ENCODE measurements at regions not wholly inside any gene's neighbourhood (a gene's known extent, or its start where the extent isn't known, plus 50 kb on each side); places are given as distances from the start of the nearest gene placed in this dataset.

- no peak overlapping the region for H3K4me3 ChIP-seq
- WGBS, 2 donors (ENCODE audit: low coverage in 1 of 2) = 50 to 93% methylated on average over 1 to 2 of the region's 2 CpGs
- H3K4me1 ChIP-seq = no peaks in the 10 kb centered on the region
- in situ Hi-C loops (cut with MboI; ENCODE audit: low pct_ligation_motif_present in 1 of 4, low pct_unique_long_range_greater_than_20kb in 1 of 4, low sequenced_read_pairs in 3 of 4) (no loop called here), intact Hi-C loops (cut with DNase I; ENCODE audit: low total_unique reads) (no loop called here)
- no peak overlapping the region for H3K27ac ChIP-seq
- H3K9me3 ChIP-seq = no peaks in the 10 kb centered on the region
- TF ChIP-seq POLR2AphosphoS5 (IDR thresholded peaks at IDR 0.05) = no peak
- TF ChIP-seq POLR2A (IDR thresholded peaks at IDR 0.05) = no peak
- TF ChIP-seq, protein P1, sequence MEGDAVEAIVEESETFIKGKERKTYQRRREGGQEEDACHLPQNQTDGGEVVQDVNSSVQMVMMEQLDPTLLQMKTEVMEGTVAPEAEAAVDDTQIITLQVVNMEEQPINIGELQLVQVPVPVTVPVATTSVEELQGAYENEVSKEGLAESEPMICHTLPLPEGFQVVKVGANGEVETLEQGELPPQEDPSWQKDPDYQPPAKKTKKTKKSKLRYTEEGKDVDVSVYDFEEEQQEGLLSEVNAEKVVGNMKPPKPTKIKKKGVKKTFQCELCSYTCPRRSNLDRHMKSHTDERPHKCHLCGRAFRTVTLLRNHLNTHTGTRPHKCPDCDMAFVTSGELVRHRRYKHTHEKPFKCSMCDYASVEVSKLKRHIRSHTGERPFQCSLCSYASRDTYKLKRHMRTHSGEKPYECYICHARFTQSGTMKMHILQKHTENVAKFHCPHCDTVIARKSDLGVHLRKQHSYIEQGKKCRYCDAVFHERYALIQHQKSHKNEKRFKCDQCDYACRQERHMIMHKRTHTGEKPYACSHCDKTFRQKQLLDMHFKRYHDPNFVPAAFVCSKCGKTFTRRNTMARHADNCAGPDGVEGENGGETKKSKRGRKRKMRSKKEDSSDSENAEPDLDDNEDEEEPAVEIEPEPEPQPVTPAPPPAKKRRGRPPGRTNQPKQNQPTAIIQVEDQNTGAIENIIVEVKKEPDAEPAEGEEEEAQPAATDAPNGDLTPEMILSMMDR (IDR thresholded peaks at IDR 0.05) = no peak
- no peak for TF ChIP-seq EP300 (IDR thresholded peaks at IDR 0.05; ENCODE audit: low read depth)
- no peak for DNase-seq
- H3K27me3 ChIP-seq = no peaks in the 10 kb centered on the region
- H3K36me3 ChIP-seq = no peaks in the 10 kb centered on the region
Measured at GRCh38 chr3:5039585-5039984, 60.3 kb downstream of the BHLHE40 start.

DNA sequence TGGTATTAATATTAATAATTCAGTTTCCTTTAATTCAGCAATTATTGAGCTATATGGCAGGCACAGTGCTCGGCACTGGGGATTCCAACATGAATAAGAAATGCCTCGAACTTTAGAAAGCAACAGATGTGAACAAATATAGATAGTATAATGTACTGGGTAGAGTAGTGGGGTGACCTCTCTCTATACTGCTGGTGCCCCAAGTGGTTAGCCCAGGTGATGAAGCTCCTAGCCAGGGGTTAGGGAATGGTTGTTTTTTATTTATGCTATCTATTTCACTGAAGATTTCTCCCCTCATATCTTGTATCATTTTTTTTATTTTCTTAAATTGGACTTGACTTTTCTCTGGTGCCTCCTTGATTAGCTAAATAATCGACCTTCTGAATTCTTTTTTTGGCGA lies 62.1 kb downstream of the BHLHE40 start:
- intact Hi-C loops (cut with DNase I; ENCODE audit: low total_unique reads) = no loop called here
- Histone ChIP-seq H3K27ac (no peak overlapping the region), H3K4me1 (no peaks in the 10 kb centered on the region), H3K27me3 (no peaks in the 10 kb centered on the region), H3K9me3 (no peaks in the 10 kb centered on the region), H3K36me3 (no peaks in the 10 kb centered on the region), H3K4me3 (no peak overlapping the region)
- in situ Hi-C loops (cut with MboI; ENCODE audit: low pct_ligation_motif_present in 1 of 4, low pct_unique_long_range_greater_than_20kb in 1 of 4, low sequenced_read_pairs in 3 of 4) = no loop called here
- TF ChIP-seq, protein P1 (IDR thresholded peaks at IDR 0.05) = no peak
- TF ChIP-seq EP300 (IDR thresholded peaks at IDR 0.05; ENCODE audit: low read depth) (no peak), POLR2AphosphoS5 (IDR thresholded peaks at IDR 0.05) (no peak), POLR2A (IDR thresholded peaks at IDR 0.05) (no peak)
- WGBS, 2 donors (ENCODE audit: low coverage in 1 of 2) = 64 to 82% methylated on average over 4 of the region's 4 CpGs
- no peak for DNase-seq

- WGBS, 2 donors (ENCODE audit: low coverage in 1 of 2) = 73 to 82% methylated on average over 2 of the region's 2 CpGs
- intact Hi-C loops (cut with DNase I; ENCODE audit: low total_unique reads) = no loop called here
- H3K27me3 ChIP-seq = no peaks in the 10 kb centered on the region
- in situ Hi-C loops (cut with MboI; ENCODE audit: low pct_ligation_motif_present in 1 of 4, low pct_unique_long_range_greater_than_20kb in 1 of 4, low sequenced_read_pairs in 3 of 4) = no loop called here
- H3K27ac ChIP-seq = no peak overlapping the region
- H3K36me3 ChIP-seq = no peaks in the 10 kb centered on the region
- TF ChIP-seq POLR2AphosphoS5 (IDR thresholded peaks at IDR 0.05) = no peak
- no peak for TF ChIP-seq EP300 (IDR thresholded peaks at IDR 0.05; ENCODE audit: low read depth)
- TF ChIP-seq, protein P1 (IDR thresholded peaks at IDR 0.05) = no peak
- no peak for TF ChIP-seq POLR2A (IDR thresholded peaks at IDR 0.05)
- H3K4me3 ChIP-seq = no peak overlapping the region
- no peaks in the 10 kb centered on the region for H3K9me3 ChIP-seq
- DNase-seq = no peak
- H3K4me1 ChIP-seq = no peaks in the 10 kb centered on the region
Measured at GRCh38 chr3:5045961-5046360, 66.7 kb downstream of the BHLHE40 start.

GRCh38 chr3:5047764-5048419 lies 68.7 kb downstream of the BHLHE40 start:
- Histone ChIP-seq H3K4me1 (no peaks in the 10 kb centered on the region), H3K36me3 (no peaks in the 10 kb centered on the region), H3K27me3 (no peaks in the 10 kb centered on the region), H3K9me3 (no peaks in the 10 kb centered on the region), H3K27ac (no peak overlapping the region), H3K4me3 (no peak overlapping the region)
- DNase-seq = no peak
- intact Hi-C loops (cut with DNase I; ENCODE audit: low total_unique reads) (no loop called here), in situ Hi-C loops (cut with MboI; ENCODE audit: low pct_ligation_motif_present in 1 of 4, low pct_unique_long_range_greater_than_20kb in 1 of 4, low sequenced_read_pairs in 3 of 4) (no loop called here)
- TF ChIP-seq POLR2AphosphoS5 (IDR thresholded peaks at IDR 0.05) (no peak), EP300 (IDR thresholded peaks at IDR 0.05; ENCODE audit: low read depth) (no peak), POLR2A (IDR thresholded peaks at IDR 0.05) (no peak)
- TF ChIP-seq, protein P1 (IDR thresholded peaks at IDR 0.05) = no peak
- 66 to 77% methylated on average over 2 to 3 of the region's 3 CpGs for WGBS, 2 donors (ENCODE audit: low coverage in 1 of 2)
